NCI-H2196 (cell line): ENCODE measurements at regions not wholly inside any gene's neighbourhood (a gene's known extent, or its start where the extent isn't known, plus 50 kb on each side); places are given as distances from the start of the nearest gene placed in this dataset.
"Not testable (repeated sequence)": the region's sequence is repeated elsewhere in the genome, so short reads cannot be mapped to it uniquely, and the experiment has no call there.

Source experiments
- DNase-seq: peaks from one replicate; lab custom pipeline; 2025; ENCODE audit not compliant: unreplicated experiment; lab: John Stamatoyannopoulos, UW

- DNase-seq, result no peak
Observed at GRCh38 chr12:73460212-73460611, 1077.4 kb upstream of the ATXN7L3B start.

GRCh38 chr12:73465106-73465505 is 1072.5 kb upstream of the ATXN7L3B start:
- no peak for DNase-seq

GRCh38 chr12:73486256-73486655 is 1051.4 kb upstream of the ATXN7L3B start:
- no peak for DNase-seq

- no peak for DNase-seq
Observed at GRCh38 chr12:73506611-73507010, 1031.0 kb upstream of the ATXN7L3B start.

GRCh38 chr12:73514672-73515071 is 1023.0 kb upstream of the ATXN7L3B start:
- no peak for DNase-seq

GRCh38 chr12:73517859-73518258 is 1019.8 kb upstream of the ATXN7L3B start:
- DNase-seq, result no peak

GRCh38 chr12:73529231-73529630 is 1008.4 kb upstream of the ATXN7L3B start:
- DNase-seq, result no peak

- DNase-seq, result no peak
Observed at GRCh38 chr12:73529954-73530353, 1007.7 kb upstream of the ATXN7L3B start.

- DNase-seq, result no peak
Observed at GRCh38 chr12:73531752-73532151, 1005.9 kb upstream of the ATXN7L3B start.

- DNase-seq, result no peak
Observed at GRCh38 chr12:73547421-73547820, 990.2 kb upstream of the ATXN7L3B start.

- no peak for DNase-seq
Observed at GRCh38 chr12:73585136-73585535, 952.5 kb upstream of the ATXN7L3B start.

- no peak for DNase-seq
Observed at GRCh38 chr12:73589220-73589619, 948.4 kb upstream of the ATXN7L3B start.

GRCh38 chr12:73598626-73599025 is 939.0 kb upstream of the ATXN7L3B start:
- no peak for DNase-seq

- DNase-seq, result no peak
Observed at GRCh38 chr12:73599268-73599667, 938.4 kb upstream of the ATXN7L3B start.

- DNase-seq, result not testable (repeated sequence)
Observed at GRCh38 chr12:73605925-73606324, 931.7 kb upstream of the ATXN7L3B start.

- no peak for DNase-seq
Observed at GRCh38 chr12:73612551-73612950, 925.1 kb upstream of the ATXN7L3B start.

GRCh38 chr12:73623421-73623820 is 914.2 kb upstream of the ATXN7L3B start:
- no peak for DNase-seq

- DNase-seq, result no peak
Observed at GRCh38 chr12:73625226-73625625, 912.4 kb upstream of the ATXN7L3B start.

- DNase-seq, result no peak
Observed at GRCh38 chr12:73629171-73629570, 908.5 kb upstream of the ATXN7L3B start.

GRCh38 chr12:73629893-73630831 is 907.5 kb upstream of the ATXN7L3B start:
- no peak for DNase-seq

GRCh38 chr12:73632191-73632590 is 905.4 kb upstream of the ATXN7L3B start:
- DNase-seq, result no peak

- no peak for DNase-seq
Observed at GRCh38 chr12:73632661-73633060, 905.0 kb upstream of the ATXN7L3B start.

GRCh38 chr12:73639397-73639796 is 898.2 kb upstream of the ATXN7L3B start:
- DNase-seq, result not testable (repeated sequence)
